ENCODE measurements at regions not wholly inside any gene's neighbourhood (a gene's known extent, or its start where the extent isn't known, plus 50 kb on each side); places are given as distances from the start of the nearest gene placed in this dataset.

- DNase-seq, result no peak
Measured at GRCh38 chr2:144593803-144594202, 73.9 kb upstream of the ZEB2 start.

- DNase-seq, result no peak
Measured at GRCh38 chr2:144592500-144593256, 72.8 kb upstream of the ZEB2 start.

DNA sequence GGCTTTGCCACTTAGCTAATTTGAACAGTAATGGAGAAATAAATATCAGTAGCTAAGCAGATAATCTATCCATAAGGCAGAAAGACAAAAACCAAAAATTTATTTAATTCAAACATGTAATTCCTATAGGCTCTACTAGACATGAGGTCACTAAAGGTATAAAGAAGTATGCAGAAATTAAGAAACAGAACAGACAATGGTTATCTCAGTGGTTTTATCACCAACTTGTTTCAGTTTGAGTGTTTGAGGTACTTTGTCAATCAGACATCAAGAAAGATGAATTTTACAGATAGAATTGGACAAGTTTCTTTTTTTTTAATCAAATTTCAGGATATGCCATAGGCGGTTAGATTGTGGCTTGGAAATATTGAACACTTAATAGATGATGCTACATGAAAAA lies 67.4 kb upstream of the ZEB2 start:
- DNase-seq, result no peak

DNA sequence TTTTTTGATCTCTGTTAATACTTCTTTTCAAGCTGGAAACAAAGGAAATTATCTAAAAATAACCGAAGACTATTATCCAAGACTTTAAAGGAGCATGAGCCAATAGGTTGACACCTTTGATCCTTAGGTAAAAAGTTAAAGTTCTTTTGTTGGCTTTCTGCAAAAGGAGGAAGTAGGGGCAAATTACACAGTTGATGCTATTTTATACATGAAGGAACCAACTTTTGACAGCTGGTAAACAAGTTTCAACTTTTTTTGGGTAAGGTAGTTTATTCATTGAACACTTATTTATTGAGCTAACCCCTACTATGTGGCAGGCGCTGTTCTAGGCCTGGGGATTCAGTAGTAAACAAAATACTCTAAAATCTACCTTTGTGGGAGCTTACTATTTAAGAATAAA lies 66.6 kb upstream of the ZEB2 start:
- DNase-seq, result no peak

- no peak for DNase-seq
Measured at GRCh38 chr2:144583741-144584453, 64.0 kb upstream of the ZEB2 start.

DNA sequence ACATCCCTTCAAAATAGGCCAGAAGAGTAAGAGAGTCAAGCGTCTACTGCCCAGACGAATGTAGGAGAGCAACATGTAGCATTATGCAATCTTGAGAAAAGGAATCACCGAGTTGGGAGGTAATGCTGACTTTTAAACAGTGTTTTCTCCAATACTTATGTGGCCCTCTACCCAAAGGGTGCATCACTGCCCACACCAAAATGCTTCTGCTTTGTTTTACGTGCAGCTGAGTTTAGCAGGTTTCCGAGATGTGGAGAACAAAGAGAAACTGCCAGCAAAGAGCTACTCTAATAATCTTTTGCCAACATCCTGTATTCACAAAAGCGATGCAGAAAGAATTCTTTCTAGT lies 63.4 kb upstream of the ZEB2 start:
- DNase-seq, result no peak

DNA sequence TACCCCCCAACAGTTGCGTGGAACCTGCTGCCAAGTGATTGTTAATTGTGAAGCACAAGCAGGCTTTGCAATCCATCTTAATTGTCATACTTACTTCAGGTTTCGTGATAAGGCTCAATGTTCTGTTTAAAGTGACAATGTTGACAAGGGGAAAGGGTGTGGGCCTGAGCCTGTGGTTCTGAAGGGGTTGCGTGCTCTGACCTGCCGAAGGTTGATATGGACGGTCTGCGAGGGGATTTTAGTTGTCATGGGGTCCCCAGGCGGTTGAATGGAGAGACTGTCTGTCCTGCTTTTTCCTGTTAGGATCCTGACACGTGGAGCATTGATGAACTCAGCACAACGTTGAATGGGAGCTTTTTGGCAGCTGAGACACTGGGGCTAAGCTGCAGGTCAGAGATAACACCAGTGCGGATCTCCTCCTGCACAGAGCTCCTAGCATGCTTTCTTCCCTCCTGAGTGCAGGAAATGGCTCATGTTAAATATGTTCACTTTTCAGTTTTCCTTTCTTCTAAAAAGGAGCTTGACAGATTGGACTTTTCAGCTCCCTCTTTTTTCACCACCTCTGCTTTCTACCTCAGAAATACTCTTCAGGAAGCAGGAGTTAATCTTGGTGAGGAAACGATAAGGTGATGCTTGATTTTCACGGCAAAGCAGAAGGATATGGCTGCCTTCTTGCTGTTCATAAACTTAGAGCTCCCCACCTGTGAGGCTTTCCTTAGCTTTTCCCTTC lies 62.9 kb upstream of the ZEB2 start:
- no peak for DNase-seq

DNA sequence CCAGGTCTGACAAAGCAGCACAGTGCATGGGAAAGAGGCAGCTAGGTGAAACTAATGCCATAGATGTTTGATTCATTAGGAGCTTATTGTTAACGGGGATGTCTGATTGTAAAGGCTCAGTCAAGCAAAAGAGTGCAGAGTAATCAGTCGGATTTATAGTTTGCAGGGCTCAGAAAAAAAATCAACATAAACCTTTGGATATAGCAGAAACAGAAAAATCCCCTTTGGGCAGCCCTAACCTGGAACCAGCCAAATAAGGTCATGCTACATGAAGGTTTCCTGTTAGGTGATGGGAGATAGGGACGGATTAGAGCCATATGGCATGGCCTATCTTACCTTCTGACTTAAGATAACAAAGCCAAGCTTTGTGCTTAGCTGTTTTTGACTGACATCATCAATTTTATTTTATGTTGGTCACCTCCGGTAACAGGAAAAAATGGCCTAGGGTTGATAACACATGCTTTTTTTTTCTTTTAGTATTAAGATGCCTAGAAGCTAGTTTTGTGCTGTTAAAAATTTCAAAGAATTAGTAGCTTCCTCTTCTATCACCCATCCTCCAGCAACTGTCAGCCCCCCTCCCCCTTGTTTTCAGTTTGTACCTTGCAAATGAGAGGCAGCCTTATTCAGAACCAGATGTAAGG lies 60.7 kb upstream of the ZEB2 start:
- no peak for DNase-seq

DNA sequence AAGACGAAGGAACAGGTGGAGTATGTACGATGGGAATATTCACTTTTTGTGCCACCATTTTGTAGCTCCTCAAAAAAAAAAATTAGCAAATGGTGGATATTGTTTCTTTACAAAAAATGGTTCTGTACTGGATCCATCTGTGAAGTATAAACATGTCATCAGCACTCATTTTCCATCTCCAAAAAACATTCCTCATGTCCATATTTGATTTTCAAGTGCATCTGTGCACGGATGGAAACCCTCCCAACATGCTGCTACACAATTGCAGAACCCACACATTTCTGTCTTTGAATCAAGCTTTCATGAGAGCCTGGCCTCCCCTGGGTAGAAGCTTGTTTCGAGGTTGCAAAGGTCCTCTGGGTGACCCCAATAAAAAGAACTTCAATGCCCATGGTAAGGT lies 59.6 kb upstream of the ZEB2 start:
- no peak for DNase-seq

- no peak for DNase-seq
Measured at GRCh38 chr2:144578099-144578498, 58.2 kb upstream of the ZEB2 start.

- no peak for DNase-seq
Measured at GRCh38 chr2:144572977-144573376, 53.1 kb upstream of the ZEB2 start.

GRCh38 chr2:144571770-144572169 lies 51.9 kb upstream of the ZEB2 start:
- DNase-seq, result no peak

DNA sequence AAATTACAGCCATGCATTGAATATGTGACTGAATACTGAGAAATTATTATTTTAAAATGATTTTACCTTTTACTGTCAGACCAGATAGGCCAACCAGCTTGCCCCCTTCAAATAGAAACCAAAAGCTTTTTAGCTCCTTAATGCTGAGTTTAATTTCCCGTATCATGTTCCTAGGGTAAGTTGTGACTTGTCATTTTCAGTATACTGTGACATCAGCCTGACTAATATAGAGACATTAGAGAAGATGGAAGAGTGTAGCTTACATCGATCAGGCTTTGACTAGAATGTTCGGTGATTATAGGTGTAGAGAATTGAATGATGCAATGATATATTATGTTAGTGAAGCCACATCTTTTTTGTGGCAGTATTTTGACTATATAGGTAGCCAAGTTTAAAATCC lies 50.6 kb upstream of the ZEB2 start:
- no peak for DNase-seq

Measured in stimulated activated naive CD4-positive, alpha-beta T cell (primary cell).